Neutrophil (primary cell): ENCODE measurements at regions not wholly inside any gene's neighbourhood (a gene's known extent, or its start where the extent isn't known, plus 50 kb on each side); places are given as distances from the start of the nearest gene placed in this dataset.

Experiments used
- H3K27ac ChIP-seq: fragments of 200-600 bp; sonication (generic); 2 replicates; pipeline ENCODE4 v1.5.1; 2016; ENCODE audit warnings: mild to moderate bottlenecking, moderate library complexity
- H3K27me3 ChIP-seq: fragments of 200-600 bp; sonication (generic); 2 replicates; pipeline ENCODE4 v1.6.0; 2016; ENCODE audit warnings: mild to moderate bottlenecking
- H3K36me3 ChIP-seq: fragments of 200-600 bp; sonication (generic); 2 replicates; pipeline ENCODE4 v1.5.1; 2017
- H3K4me1 ChIP-seq, 2 experiments: fragments of 200-600 bp in 1 of 2; sonication (generic) in 1 of 2; 1 replicate in 1 of 2; 2 replicates in 1 of 2; pipeline versions ENCODE4 v1.5.1 to v1.6.1; 2013 to 2016; ENCODE audit warnings: low read depth in 1 of 2, low read length in 1 of 2, mild to moderate bottlenecking in 1 of 2, moderate library complexity in 1 of 2; ENCODE audit not compliant: control insufficient read depth in 1 of 2, insufficient read depth in 1 of 2
- H3K4me3 ChIP-seq, 2 experiments: fragments of 200-600 bp in 1 of 2; sonication (generic) in 1 of 2; 1 replicate in 1 of 2; 2 replicates in 1 of 2; pipeline ENCODE4 v1.5.1; 2013 to 2016; ENCODE audit warnings: low read depth in 1 of 2, low read length in 1 of 2, mild to moderate bottlenecking in 1 of 2, moderate library complexity in 1 of 2
- H3K9me3 ChIP-seq: fragments of 200-600 bp; sonication (generic); 2 replicates; pipeline ENCODE4 v1.5.1; 2016
- TF ChIP-seq, protein P1 (sequence below): fragments of 200-600 bp; sonication (generic); IDR thresholded peaks from 2 replicates; pipeline ENCODE4 v1.5.1; 2016; ENCODE audit warnings: antibody characterized with exemption

DNA sequence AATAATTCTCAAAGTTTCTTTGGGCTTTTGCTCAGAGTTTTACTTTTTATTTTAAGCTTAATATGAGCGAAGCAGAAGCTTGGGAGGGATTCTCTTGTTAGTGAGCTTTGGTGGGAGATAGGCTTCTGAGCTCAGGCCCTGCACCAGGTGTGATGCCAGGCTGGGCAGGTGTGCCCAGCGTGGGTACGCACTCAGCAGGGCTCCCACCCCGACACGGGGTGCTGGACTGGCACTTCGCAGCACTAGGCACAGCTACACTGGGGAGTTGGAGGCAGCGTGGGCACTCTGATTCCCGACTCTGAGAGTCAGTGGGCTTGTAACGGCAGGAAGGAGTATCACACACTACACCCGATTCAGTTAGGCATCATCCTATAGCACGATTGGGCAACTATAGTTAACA is 244.0 kb downstream of the KLF13 start:
- H3K4me1 ChIP-seq, result no peaks in the 10 kb centered on the region

DNA sequence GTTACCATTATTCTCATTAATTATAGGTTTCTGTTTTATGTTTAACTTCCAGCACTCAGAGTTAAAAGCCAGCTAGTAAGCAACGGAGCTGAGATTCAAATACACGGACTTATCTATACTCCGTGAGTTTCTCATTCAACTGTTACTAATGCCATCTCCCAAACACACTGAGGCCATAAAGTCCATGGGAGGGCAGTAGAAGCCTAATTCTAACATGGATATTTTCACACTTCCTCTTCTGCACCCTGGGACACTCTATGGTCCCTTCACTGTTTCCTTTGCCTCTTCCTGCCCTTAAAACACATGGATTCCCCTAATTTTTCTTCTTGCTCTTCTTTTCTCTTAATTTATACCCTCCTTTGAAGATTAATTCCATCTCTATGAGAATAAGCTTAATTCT is 245.0 kb downstream of the KLF13 start:
- no peaks in the 10 kb centered on the region for H3K4me1 ChIP-seq
- TF ChIP-seq, protein P1, sequence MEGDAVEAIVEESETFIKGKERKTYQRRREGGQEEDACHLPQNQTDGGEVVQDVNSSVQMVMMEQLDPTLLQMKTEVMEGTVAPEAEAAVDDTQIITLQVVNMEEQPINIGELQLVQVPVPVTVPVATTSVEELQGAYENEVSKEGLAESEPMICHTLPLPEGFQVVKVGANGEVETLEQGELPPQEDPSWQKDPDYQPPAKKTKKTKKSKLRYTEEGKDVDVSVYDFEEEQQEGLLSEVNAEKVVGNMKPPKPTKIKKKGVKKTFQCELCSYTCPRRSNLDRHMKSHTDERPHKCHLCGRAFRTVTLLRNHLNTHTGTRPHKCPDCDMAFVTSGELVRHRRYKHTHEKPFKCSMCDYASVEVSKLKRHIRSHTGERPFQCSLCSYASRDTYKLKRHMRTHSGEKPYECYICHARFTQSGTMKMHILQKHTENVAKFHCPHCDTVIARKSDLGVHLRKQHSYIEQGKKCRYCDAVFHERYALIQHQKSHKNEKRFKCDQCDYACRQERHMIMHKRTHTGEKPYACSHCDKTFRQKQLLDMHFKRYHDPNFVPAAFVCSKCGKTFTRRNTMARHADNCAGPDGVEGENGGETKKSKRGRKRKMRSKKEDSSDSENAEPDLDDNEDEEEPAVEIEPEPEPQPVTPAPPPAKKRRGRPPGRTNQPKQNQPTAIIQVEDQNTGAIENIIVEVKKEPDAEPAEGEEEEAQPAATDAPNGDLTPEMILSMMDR, result no peak
- no peak overlapping the region for H3K4me3 ChIP-seq
- peaks cover 15% of the 10 kb centered on the region for H3K27me3 ChIP-seq
- no peaks in the 10 kb centered on the region for H3K9me3 ChIP-seq
- no peaks in the 10 kb centered on the region for H3K36me3 ChIP-seq
- H3K27ac ChIP-seq, result no peak overlapping the region

More for the DNA sequence above, 244.0 kb downstream of the KLF13 start:
- no peak overlapping the region for H3K4me3 ChIP-seq
- H3K27me3 ChIP-seq, result peaks cover 15% of the 10 kb centered on the region
- TF ChIP-seq, protein P1, result no peak
- no peak overlapping the region for H3K27ac ChIP-seq
- no peaks in the 10 kb centered on the region for H3K36me3 ChIP-seq
- H3K9me3 ChIP-seq, result no peaks in the 10 kb centered on the region

DNA sequence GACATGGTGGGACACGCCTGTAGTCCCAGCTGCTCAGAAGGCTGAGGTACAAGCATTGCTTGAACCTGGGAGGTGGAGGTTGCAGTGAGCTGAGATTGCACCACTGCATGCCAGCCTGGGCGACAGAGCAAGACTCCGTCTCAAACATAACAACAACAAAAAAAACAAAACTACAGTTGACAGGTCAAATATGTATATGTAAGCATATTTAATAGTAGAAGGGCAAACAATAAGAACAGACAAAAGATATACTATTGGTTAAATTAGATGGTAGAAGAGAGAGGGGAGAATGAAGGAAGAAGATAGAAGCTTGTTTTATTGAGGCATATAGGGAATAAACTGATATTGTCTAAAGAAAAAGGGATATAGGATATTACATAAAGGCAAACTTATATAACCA is 247.1 kb downstream of the KLF13 start:
- no peaks in the 10 kb centered on the region for H3K36me3 ChIP-seq
- no peaks in the 10 kb centered on the region for H3K9me3 ChIP-seq
- H3K4me3 ChIP-seq, result no peak overlapping the region
- no peaks in the 10 kb centered on the region for H3K4me1 ChIP-seq
- TF ChIP-seq, protein P1, result no peak
- no peak overlapping the region for H3K27ac ChIP-seq
- peaks cover 15% of the 10 kb centered on the region for H3K27me3 ChIP-seq

DNA sequence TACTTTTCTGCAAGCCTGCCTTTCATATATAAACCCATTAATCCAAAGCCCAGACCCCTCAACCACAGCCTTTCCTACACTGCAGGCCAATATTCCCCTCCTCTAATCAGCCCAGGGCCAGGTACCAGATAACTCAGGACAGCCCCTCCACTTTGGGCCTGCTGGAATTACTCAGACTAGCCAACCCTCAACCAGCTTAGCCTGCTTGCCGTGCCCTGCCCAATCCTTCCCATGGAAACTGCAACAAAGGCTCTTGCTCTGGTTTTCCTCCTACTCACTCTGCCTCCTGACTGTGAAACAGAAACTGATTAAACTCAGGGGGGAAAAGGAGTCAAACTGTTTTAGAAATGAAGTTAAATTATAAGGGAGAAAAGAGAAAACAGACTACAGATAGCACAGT is 248.1 kb downstream of the KLF13 start:
- Histone ChIP-seq H3K9me3 (no peaks in the 10 kb centered on the region), H3K4me1 (no peaks in the 10 kb centered on the region), H3K4me3 (no peak overlapping the region), H3K27ac (no peak overlapping the region), H3K36me3 (no peaks in the 10 kb centered on the region), H3K27me3 (peaks cover 15% of the 10 kb centered on the region)
- TF ChIP-seq, protein P1, result no peak

DNA sequence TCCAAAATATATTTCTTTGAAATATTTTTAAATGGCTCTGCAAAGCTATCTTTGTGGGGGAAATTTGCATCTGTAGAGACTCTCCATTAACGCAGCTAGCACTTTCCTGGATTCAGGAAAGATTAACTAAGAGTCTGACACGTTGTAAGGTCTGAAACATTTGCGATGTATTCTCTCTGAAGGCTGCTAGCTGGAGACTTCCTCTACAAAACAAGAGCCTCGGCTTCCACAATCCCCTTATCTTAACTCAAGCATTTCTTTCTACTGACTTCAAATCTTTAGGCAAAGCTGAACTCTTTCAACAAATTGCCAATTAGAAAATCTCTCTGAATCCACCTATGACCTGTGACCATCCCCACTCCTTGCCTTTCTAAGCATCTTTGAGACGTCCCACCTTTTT is 250.5 kb downstream of the KLF13 start:
- TF ChIP-seq, protein P1, result no peak
- Histone ChIP-seq H3K4me3 (no peak overlapping the region), H3K36me3 (no peaks in the 10 kb centered on the region), H3K9me3 (no peaks in the 10 kb centered on the region), H3K27ac (no peak overlapping the region), H3K27me3 (peaks cover 15% of the 10 kb centered on the region), H3K4me1 (no peaks in the 10 kb centered on the region)

DNA sequence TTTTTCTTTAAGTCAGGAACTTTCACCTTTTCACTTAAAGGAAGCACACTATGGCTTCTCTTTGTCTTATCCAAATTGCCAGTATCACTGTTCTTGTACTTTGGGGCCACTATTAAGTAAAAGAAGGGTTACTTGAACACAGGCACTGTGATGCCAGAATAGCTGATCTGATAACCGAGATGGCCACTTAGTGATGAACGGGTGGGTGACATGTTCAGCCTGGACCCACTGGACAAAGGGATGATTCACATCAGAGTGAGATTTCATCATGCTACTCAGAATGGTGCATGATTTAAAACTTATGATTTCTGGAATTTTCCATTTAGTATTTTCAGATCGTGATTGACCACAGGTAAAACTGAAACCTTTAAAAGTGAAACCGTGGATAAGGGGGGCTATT is 252.6 kb downstream of the KLF13 start:
- H3K9me3 ChIP-seq, result no peaks in the 10 kb centered on the region
- TF ChIP-seq, protein P1, result no peak
- no peak overlapping the region for H3K27ac ChIP-seq
- H3K36me3 ChIP-seq, result no peaks in the 10 kb centered on the region
- H3K4me1 ChIP-seq, result no peaks in the 10 kb centered on the region
- H3K4me3 ChIP-seq, result no peak overlapping the region
- H3K27me3 ChIP-seq, result peaks cover 6% of the 10 kb centered on the region
